Hepatocyte (in vitro differentiated cells): ENCODE measurements at regions not wholly inside any gene's neighbourhood (a gene's known extent, or its start where the extent isn't known, plus 50 kb on each side); places are given as distances from the start of the nearest gene placed in this dataset.

Experiments
- EZH2 ChIP-seq: fragments of 200-600 bp; sonication (generic); IDR thresholded peaks from 2 replicates; pipeline ENCODE4 v1.6.1; 2016; ENCODE audit warnings: antibody characterized with exemption, mild to moderate bottlenecking, borderline replicate concordance
- EZH2phosphoT487 ChIP-seq: fragments of 200-600 bp; sonication (generic); IDR thresholded peaks from one replicate; pipeline ENCODE4 v1.6.1; 2018; ENCODE audit warnings: antibody characterized with exemption, mild to moderate bottlenecking, low read depth, moderate library complexity; ENCODE audit not compliant: unreplicated experiment, severe bottlenecking
- TF ChIP-seq, protein P1 (sequence below): fragments of 200-600 bp; sonication (generic); IDR thresholded peaks from 2 replicates; pipeline ENCODE4 v1.5.1; 2016; ENCODE audit warnings: antibody characterized with exemption, mild to moderate bottlenecking; ENCODE audit not compliant: poor library complexity

- TF ChIP-seq, protein P1, sequence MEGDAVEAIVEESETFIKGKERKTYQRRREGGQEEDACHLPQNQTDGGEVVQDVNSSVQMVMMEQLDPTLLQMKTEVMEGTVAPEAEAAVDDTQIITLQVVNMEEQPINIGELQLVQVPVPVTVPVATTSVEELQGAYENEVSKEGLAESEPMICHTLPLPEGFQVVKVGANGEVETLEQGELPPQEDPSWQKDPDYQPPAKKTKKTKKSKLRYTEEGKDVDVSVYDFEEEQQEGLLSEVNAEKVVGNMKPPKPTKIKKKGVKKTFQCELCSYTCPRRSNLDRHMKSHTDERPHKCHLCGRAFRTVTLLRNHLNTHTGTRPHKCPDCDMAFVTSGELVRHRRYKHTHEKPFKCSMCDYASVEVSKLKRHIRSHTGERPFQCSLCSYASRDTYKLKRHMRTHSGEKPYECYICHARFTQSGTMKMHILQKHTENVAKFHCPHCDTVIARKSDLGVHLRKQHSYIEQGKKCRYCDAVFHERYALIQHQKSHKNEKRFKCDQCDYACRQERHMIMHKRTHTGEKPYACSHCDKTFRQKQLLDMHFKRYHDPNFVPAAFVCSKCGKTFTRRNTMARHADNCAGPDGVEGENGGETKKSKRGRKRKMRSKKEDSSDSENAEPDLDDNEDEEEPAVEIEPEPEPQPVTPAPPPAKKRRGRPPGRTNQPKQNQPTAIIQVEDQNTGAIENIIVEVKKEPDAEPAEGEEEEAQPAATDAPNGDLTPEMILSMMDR, result no peak
- TF ChIP-seq EZH2 (no peak), EZH2phosphoT487 (no peak)
Measured at GRCh38 chr7:130966246-130967009, 232.4 kb upstream of the KLF14 start.
